GM23248 (cell line): ENCODE measurements at regions not wholly inside any gene's neighbourhood (a gene's known extent, or its start where the extent isn't known, plus 50 kb on each side); places are given as distances from the start of the nearest gene placed in this dataset.
"Not testable (repeated sequence)": the region's sequence is repeated elsewhere in the genome, so short reads cannot be mapped to it uniquely, and the experiment has no call there.

Experiments
- DNase-seq: peaks from one replicate; pipeline ENCODE4 v3.0.0-alpha.2; 2015
- H2AFZ ChIP-seq: fragments of 200-600 bp; sonication (generic); 2 replicates; pipeline ENCODE4 v1.6.1; 2016; ENCODE audit warnings: antibody characterized with exemption
- H3F3A ChIP-seq: fragments of 200-600 bp; sonication (generic); 2 replicates; pipeline ENCODE4 v1.6.1; 2016; ENCODE audit warnings: mild to moderate bottlenecking, antibody characterized with exemption, mixed run types; ENCODE audit not compliant: insufficient read depth
- H3K27ac ChIP-seq: fragments of 200-600 bp; sonication (generic); 2 replicates; pipeline ENCODE4 v1.5.1; 2016; ENCODE audit warnings: mild to moderate bottlenecking
- H3K27me3 ChIP-seq: fragments of 200-600 bp; sonication (generic); replicated peaks from 2 replicates; pipeline ENCODE4 v1.6.1; 2016; ENCODE audit warnings: mild to moderate bottlenecking; ENCODE audit not compliant: insufficient read depth
- H3K36me3 ChIP-seq: fragments of 200-600 bp; sonication (generic); 2 replicates; pipeline ENCODE4 v1.6.1; 2016; ENCODE audit warnings: low read depth, mild to moderate bottlenecking
- H3K4me1 ChIP-seq: fragments of 200-600 bp; sonication (generic); 2 replicates; pipeline ENCODE4 v1.6.1; 2016; ENCODE audit warnings: mild to moderate bottlenecking; ENCODE audit not compliant: insufficient read depth
- H3K4me2 ChIP-seq: fragments of 200-600 bp; sonication (generic); one replicate; pipeline ENCODE4 v1.6.1; 2016; ENCODE audit warnings: mild to moderate bottlenecking; ENCODE audit not compliant: unreplicated experiment
- H3K4me3 ChIP-seq: fragments of 200-600 bp; sonication (generic); 2 replicates; pipeline ENCODE4 v1.5.1; 2016; ENCODE audit warnings: mild to moderate bottlenecking
- H3K79me2 ChIP-seq: fragments of 200-600 bp; sonication (generic); 2 replicates; pipeline ENCODE4 v1.6.1; 2016; ENCODE audit warnings: mild to moderate bottlenecking; ENCODE audit not compliant: insufficient read depth
- H3K9ac ChIP-seq: fragments of 200-600 bp; sonication (generic); 2 replicates; pipeline ENCODE4 v1.6.1; 2016; ENCODE audit warnings: mild to moderate bottlenecking
- H3K9me2 ChIP-seq: fragments of 200-600 bp; sonication (generic); 2 replicates; pipeline ENCODE4 v1.6.1; 2016; ENCODE audit warnings: mixed run types, mild to moderate bottlenecking, moderate library complexity; ENCODE audit not compliant: insufficient read depth
- H3K9me3 ChIP-seq: fragments of 200-600 bp; sonication (generic); one replicate; pipeline ENCODE4 v1.6.1; 2017; ENCODE audit warnings: low read depth
- H4K20me1 ChIP-seq: fragments of 200-600 bp; sonication (generic); 2 replicates; pipeline ENCODE4 v1.6.0; 2016; ENCODE audit not compliant: insufficient read depth
- EZH2 ChIP-seq: fragments of 200-600 bp; sonication (generic); IDR thresholded peaks from 2 replicates; pipeline ENCODE4 v1.6.1; 2018; ENCODE audit warnings: antibody characterized with exemption, mild to moderate bottlenecking; ENCODE audit not compliant: insufficient read depth, poor library complexity, severe bottlenecking
- EZH2phosphoT487 ChIP-seq: fragments of 200-600 bp; sonication (generic); IDR thresholded peaks from 2 replicates; pipeline ENCODE4 v1.6.1; 2018; ENCODE audit warnings: antibody characterized with exemption, moderate library complexity, mild to moderate bottlenecking, low read depth; ENCODE audit not compliant: insufficient read depth
- WGBS, 2 experiments: methylation state at CpG; one replicate each; pipeline ENCODE4 v1.1.6; 2015 to 2017; ENCODE audit warnings: low lambda C conversion rate in 2 of 2, low coverage in 1 of 2; ENCODE audit errors: missing lambda C conversion rate in 2 of 2; 5-methylcytosine and 5-hydroxymethylcytosine counted together
- in situ Hi-C: fragments of 300-500 bp; cut with MboI; formaldehyde crosslinking; loops from 2 replicates; pipeline ENCODE4 v1.15.0; 2020

GRCh38 chr1:229131243-229132105, 139.4 kb upstream of the RAB4A start:
- Histone ChIP-seq H3K9me3 (no peaks in the 10 kb centered on the region), H3K9ac (no peak overlapping the region), H3K4me1 (no peaks in the 10 kb centered on the region), H4K20me1 (no peaks in the 10 kb centered on the region), H3K36me3 (no peaks in the 10 kb centered on the region), H2AFZ (no peak overlapping the region), H3F3A (no peaks in the 10 kb centered on the region), H3K27ac (no peak overlapping the region), H3K4me3 (no peak overlapping the region), H3K27me3 (no peaks in the 10 kb centered on the region; the same call in 1 of the 2 replicates), H3K79me2 (no peaks in the 10 kb centered on the region), H3K9me2 (no peaks in the 10 kb centered on the region), H3K4me2 (no peak overlapping the region)
- 59 to 62% methylated on average over 1 of the region's 1 CpG for WGBS, 2 experiments
- TF ChIP-seq EZH2phosphoT487 (no peak), EZH2 (no peak)
- no peak for DNase-seq
- in situ Hi-C loops = no loop called here

DNA sequence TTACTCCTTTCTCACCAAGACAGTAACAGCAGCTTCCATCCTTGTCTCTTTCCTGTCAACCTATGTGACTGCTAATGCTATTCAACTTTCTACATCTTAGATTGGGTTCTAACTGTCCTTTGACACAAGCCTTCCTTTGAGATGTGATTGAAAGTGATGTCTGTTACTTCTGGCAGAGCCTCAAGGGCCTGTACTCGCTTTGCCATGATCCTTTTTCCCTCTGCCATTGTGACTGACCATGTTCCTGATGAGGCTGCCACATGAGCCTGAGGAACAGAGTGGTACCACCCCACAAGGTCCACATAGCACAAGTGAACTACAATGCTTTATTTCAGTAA, 138.8 kb upstream of the RAB4A start:
- Histone ChIP-seq H3K79me2 (no peaks in the 10 kb centered on the region), H3K27ac (no peak overlapping the region), H3F3A (no peaks in the 10 kb centered on the region), H2AFZ (no peak overlapping the region), H3K36me3 (no peaks in the 10 kb centered on the region), H4K20me1 (no peaks in the 10 kb centered on the region), H3K4me3 (no peak overlapping the region), H3K27me3 (no peaks in the 10 kb centered on the region; the same call in 1 of the 2 replicates), H3K9me2 (no peaks in the 10 kb centered on the region), H3K4me1 (no peaks in the 10 kb centered on the region), H3K9me3 (no peaks in the 10 kb centered on the region), H3K9ac (no peak overlapping the region), H3K4me2 (no peak overlapping the region)
- TF ChIP-seq EZH2phosphoT487 (no peak), EZH2 (no peak)
- DNase-seq = no peak
- WGBS, 2 experiments = 36 to 44% methylated on average over 1 of the region's 1 CpG
- in situ Hi-C loops = no loop called here

DNA sequence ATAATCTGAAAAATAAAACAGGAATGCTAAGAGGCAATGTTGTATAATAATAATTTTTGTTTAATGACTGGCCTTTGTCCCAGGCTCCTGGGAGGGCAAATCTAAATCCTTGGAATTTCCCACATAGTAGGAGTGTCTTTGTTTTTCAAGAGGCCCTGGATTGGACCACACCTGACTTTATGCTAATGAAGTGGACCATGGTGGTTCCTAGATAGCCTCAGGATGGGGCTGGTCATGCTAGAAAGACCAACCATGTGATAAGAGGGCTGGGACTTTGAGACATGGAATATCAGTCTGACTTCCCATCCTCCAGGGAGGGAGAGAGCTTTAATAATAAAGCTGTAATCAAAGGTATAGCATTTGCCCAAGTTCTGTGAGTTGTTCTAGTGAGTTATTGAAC, 138.2 kb upstream of the RAB4A start:
- Histone ChIP-seq H3K4me1 (no peaks in the 10 kb centered on the region), H3K9me3 (no peaks in the 10 kb centered on the region), H3K27me3 (no peaks in the 10 kb centered on the region; the same call in 1 of the 2 replicates), H2AFZ (no peak overlapping the region), H3K9me2 (no peaks in the 10 kb centered on the region), H3K36me3 (no peaks in the 10 kb centered on the region), H3K4me2 (no peak overlapping the region), H3K9ac (no peak overlapping the region), H3K4me3 (no peak overlapping the region), H3K79me2 (no peaks in the 10 kb centered on the region), H4K20me1 (no peaks in the 10 kb centered on the region), H3K27ac (no peak overlapping the region), H3F3A (no peaks in the 10 kb centered on the region)
- no peak for TF ChIP-seq EZH2phosphoT487
- no peak for TF ChIP-seq EZH2
- in situ Hi-C loops = no loop called here
- no peak for DNase-seq

GRCh38 chr1:229133151-229133550, 137.8 kb upstream of the RAB4A start:
- no peaks in the 10 kb centered on the region for H3K4me1 ChIP-seq
- H3K4me3 ChIP-seq = no peak overlapping the region
- DNase-seq = no peak
- no peak for TF ChIP-seq EZH2phosphoT487
- no peak for TF ChIP-seq EZH2
- H3K27me3 ChIP-seq = no peaks in the 10 kb centered on the region; the same call in 1 of the 2 replicates
- no peak overlapping the region for H3K4me2 ChIP-seq
- no peaks in the 10 kb centered on the region for H4K20me1 ChIP-seq
- no peak overlapping the region for H3K27ac ChIP-seq
- in situ Hi-C loops = no loop called here
- no peaks in the 10 kb centered on the region for H3K79me2 ChIP-seq
- WGBS, 2 experiments = 63% methylated on average over 2 of the region's 2 CpGs
- H2AFZ ChIP-seq = no peak overlapping the region
- no peaks in the 10 kb centered on the region for H3K36me3 ChIP-seq
- H3K9ac ChIP-seq = no peak overlapping the region
- H3F3A ChIP-seq = no peaks in the 10 kb centered on the region
- H3K9me3 ChIP-seq = no peaks in the 10 kb centered on the region
- H3K9me2 ChIP-seq = no peaks in the 10 kb centered on the region

DNA sequence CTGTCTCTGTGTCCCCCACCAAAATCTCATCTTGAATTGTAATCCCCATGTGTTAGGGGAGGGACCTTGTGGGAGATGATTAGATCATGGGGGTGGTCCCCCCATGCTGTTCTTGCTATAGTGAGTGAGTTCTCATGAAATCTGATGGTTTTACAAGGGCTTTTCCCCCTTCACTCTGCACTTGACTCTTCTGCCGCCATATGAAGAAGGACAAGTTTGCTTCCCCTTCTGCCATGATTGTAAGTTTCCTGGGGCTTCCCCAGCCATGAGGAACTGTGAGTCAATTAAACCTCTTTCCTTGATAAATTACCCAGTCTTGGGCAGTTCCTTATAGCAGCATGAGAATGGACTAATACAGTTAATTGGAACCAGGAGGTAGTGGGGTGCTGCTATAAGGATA, 137.1 kb upstream of the RAB4A start:
- no peaks in the 10 kb centered on the region for H3K9me3 ChIP-seq

GRCh38 chr1:229134381-229135217, 136.3 kb upstream of the RAB4A start:
- H4K20me1 ChIP-seq, H3K36me3 ChIP-seq, H3K27ac ChIP-seq, H3K27me3 ChIP-seq, H3K79me2 ChIP-seq, H3K4me2 ChIP-seq, H3K9me2 ChIP-seq, H3F3A ChIP-seq, H3K4me3 ChIP-seq, DNase-seq, H2AFZ ChIP-seq, in situ Hi-C loops, H3K9ac ChIP-seq, H3K4me1 ChIP-seq, H3K9me3 ChIP-seq: not testable (repeated sequence)

More for the DNA sequence above, 137.1 kb upstream of the RAB4A start:
- H3K27me3 ChIP-seq = no peaks in the 10 kb centered on the region; the same call in 1 of the 2 replicates
- H2AFZ ChIP-seq = no peak overlapping the region
- H3F3A ChIP-seq = no peaks in the 10 kb centered on the region
- in situ Hi-C loops = no loop called here
- H3K4me2 ChIP-seq = no peak overlapping the region
- TF ChIP-seq EZH2 (no peak), EZH2phosphoT487 (no peak)
- no peaks in the 10 kb centered on the region for H3K9me2 ChIP-seq
- H3K36me3 ChIP-seq = no peaks in the 10 kb centered on the region
- H3K79me2 ChIP-seq = no peaks in the 10 kb centered on the region
- no peak overlapping the region for H3K9ac ChIP-seq
- DNase-seq = no peak
- no peaks in the 10 kb centered on the region for H3K4me1 ChIP-seq
- 86 to 95% methylated on average over 1 of the region's 1 CpG for WGBS, 2 experiments
- no peak overlapping the region for H3K27ac ChIP-seq
- H3K4me3 ChIP-seq = no peak overlapping the region
- H4K20me1 ChIP-seq = no peaks in the 10 kb centered on the region
